ENCODE measurements at regions not wholly inside any gene's neighbourhood (a gene's known extent, or its start where the extent isn't known, plus 50 kb on each side); places are given as distances from the start of the nearest gene placed in this dataset.

DNA sequence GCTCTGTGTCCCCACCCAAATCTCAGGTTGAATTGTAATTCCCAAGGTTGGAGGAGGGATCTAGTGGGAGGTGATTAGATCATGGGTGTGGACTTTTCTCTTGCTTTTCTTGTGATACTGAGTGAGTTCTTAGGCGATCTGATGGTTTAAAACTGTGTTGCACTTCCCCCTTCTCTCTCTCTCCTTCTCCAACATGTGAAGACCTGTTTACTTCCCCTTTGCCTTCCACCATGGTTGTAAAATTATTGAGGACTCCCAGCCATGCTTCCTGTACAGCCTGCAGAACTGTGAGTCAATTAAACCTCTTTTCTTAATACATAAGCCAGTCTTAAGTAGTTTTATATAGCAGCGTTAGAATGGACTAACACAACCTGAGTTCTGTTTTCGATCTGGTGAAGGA, 738.2 kb downstream of the ARAP2 start:
- Histone ChIP-seq H3K79me1 (ENCODE audit: low read depth, low read length) (no peaks in the 10 kb centered on the region), H3K4me3 (ENCODE audit: extremely low read depth in 1 of 4, insufficient read depth in 2 of 4, low read depth in 3 of 4, low read length in 4 of 4) (no peak overlapping the region), H3K23ac (ENCODE audit: insufficient read length) (no peak overlapping the region), H3K9me3 (ENCODE audit: insufficient read depth in 2 of 2, low read depth in 1 of 2, low read length in 1 of 2) (no peaks in the 10 kb centered on the region), H3K18ac (ENCODE audit: extremely low read depth, low read length) (no peak overlapping the region), H3K27ac (ENCODE audit: low read depth, low read length) (no peak overlapping the region), H3K14ac (ENCODE audit: insufficient read length) (no peak overlapping the region), H2AK5ac (ENCODE audit: low read depth, low read length) (no peak overlapping the region), H3K56ac (replicated peaks; ENCODE audit: insufficient read length, low read depth, low read length) (no peak overlapping the region), H2BK20ac (ENCODE audit: low read length) (no peak overlapping the region), H4K5ac (ENCODE audit: insufficient read length, low read depth, low read length) (no peak overlapping the region), H2BK120ac (replicated peaks; ENCODE audit: low read depth, low read length) (no peak overlapping the region), H4K20me1 (replicated peaks in 1 of 2; ENCODE audit: control insufficient read depth in 1 of 2, insufficient read depth in 2 of 2, low read length in 2 of 2) (no peaks in the 10 kb centered on the region), H3K4me1 (replicated peaks in 1 of 4; ENCODE audit: control insufficient read depth in 3 of 4, insufficient read depth in 4 of 4, low read length in 3 of 4) (no peaks in the 10 kb centered on the region), H3K4ac (replicated peaks; ENCODE audit: insufficient read length, low read depth, low read length) (no peak overlapping the region), H2AFZ (ENCODE audit: low read length) (no peak overlapping the region), H3K9ac (replicated peaks in 1 of 4; ENCODE audit: extremely low read depth in 1 of 4, low read depth in 3 of 4, low read length in 3 of 4) (no peak overlapping the region), H2BK12ac (ENCODE audit: low read depth, low read length) (no peak overlapping the region), H3K4me2 (ENCODE audit: insufficient read depth in 1 of 2, low read depth in 2 of 2, low read length in 2 of 2) (no peak overlapping the region), H3K23me2 (ENCODE audit: low read depth, low read length) (no peaks in the 10 kb centered on the region), H3K79me2 (ENCODE audit: control insufficient read depth in 1 of 2, insufficient read depth in 2 of 2, low read length in 2 of 2) (no peaks in the 10 kb centered on the region), H3K27me3 (replicated peaks in 1 of 4; ENCODE audit: control insufficient read depth in 3 of 4, extremely low read depth in 1 of 4, insufficient read depth in 3 of 4, low read length in 3 of 4) (no peaks in the 10 kb centered on the region), H2BK15ac (ENCODE audit: low read length) (no peak overlapping the region), H4K91ac (replicated peaks; ENCODE audit: insufficient read length, low read length) (no peak overlapping the region), H4K8ac (ENCODE audit: extremely low read depth, insufficient read depth, low read length) (no peak overlapping the region), H3K36me3 (ENCODE audit: control insufficient read depth in 2 of 4, insufficient read depth in 4 of 4, low read length in 3 of 4) (no peaks in the 10 kb centered on the region), H2BK5ac (ENCODE audit: low read depth, low read length) (no peak overlapping the region)
- POLR2A ChIA-PET (ENCODE audit: partially characterized antibody) = no interaction called here
- no peak for TF ChIP-seq TCF12 (IDR thresholded peaks at IDR 0.05; ENCODE audit: low read depth, low read length)
- no peak for TF ChIP-seq BRCA1 (IDR thresholded peaks at IDR 0.05; ENCODE audit: low read depth, low read length)
- no peak for TF ChIP-seq CHD2 (IDR thresholded peaks at IDR 0.05; ENCODE audit: low read length)
- no peak for TF ChIP-seq EP300 (IDR thresholded peaks at IDR 0.05; ENCODE audit: borderline replicate concordance in 1 of 2, low read depth in 2 of 2, low read length in 2 of 2)
- TF ChIP-seq EGR1 (IDR thresholded peaks at IDR 0.05; ENCODE audit: borderline replicate concordance, low read depth, low read length) = no peak
- no peak for TF ChIP-seq CBX8 (IDR thresholded peaks at IDR 0.05; ENCODE audit: borderline replicate concordance, low read depth, low read length)
- TF ChIP-seq CHD1 (IDR thresholded peaks at IDR 0.05; ENCODE audit: low read depth, low read length) = no peak
- TF ChIP-seq BCL11A (IDR thresholded peaks at IDR 0.05; ENCODE audit: low read depth in 2 of 2, low read length in 2 of 2) = no peak
- no peak for TF ChIP-seq RBBP5 (IDR thresholded peaks at IDR 0.05; ENCODE audit: borderline replicate concordance, low read depth, low read length)
- no peak for TF ChIP-seq HDAC2 (IDR thresholded peaks at IDR 0.05; ENCODE audit: borderline replicate concordance in 1 of 2, low read depth in 2 of 2, low read length in 2 of 2)
- TF ChIP-seq SP1 (IDR thresholded peaks at IDR 0.05; ENCODE audit: low read depth, low read length) = no peak
- no peak for TF ChIP-seq NANOG (IDR thresholded peaks at IDR 0.05; ENCODE audit: insufficient read depth, low read depth, low read length, poor library complexity, severe bottlenecking)
- TF ChIP-seq POU5F1 (IDR thresholded peaks at IDR 0.05; ENCODE audit: low read depth, low read length) = no peak
- no peak for TF ChIP-seq TBP (IDR thresholded peaks at IDR 0.05; ENCODE audit: low read depth, low read length)
- 91% methylated on average over 3 of the region's 3 CpGs; no CpG with 5 or more reads in 1 of the 2 experiments for WGBS, 2 experiments (ENCODE audit: extremely low coverage in 1 of 2, insufficient coverage in 1 of 2, insufficient read length in 1 of 2, insufficient replicate concordance in 2 of 2, low coverage in 1 of 2, low lambda C conversion rate in 2 of 2, missing lambda C conversion rate in 1 of 2)
- DNase-seq (ENCODE audit: low read depth in 1 of 2, low spot score in 2 of 2) = no peak
- no peak for FAIRE-seq
- CTCF ChIA-PET (ENCODE audit: partially characterized antibody) = no interaction called here
